DND-41 (cell line): ENCODE measurements at regions not wholly inside any gene's neighbourhood (a gene's known extent, or its start where the extent isn't known, plus 50 kb on each side); places are given as distances from the start of the nearest gene placed in this dataset.

ENCODE experiments used
- ATAC-seq: fragments of 200-7000 bp; cut with Tn5 transposase; 3 replicates; pipeline ENCODE4 v1.9.1; 2021; ENCODE audit warnings: low read depth; ENCODE audit not compliant: insufficient read depth
- DNase-seq: peaks from one replicate; pipeline ENCODE4 v3.0.0-alpha.2; 2020
- H2AFZ ChIP-seq: 2 replicates; pipeline ENCODE4 v1.6.0; 2012; ENCODE audit warnings: low read depth, low read length
- H3K27ac ChIP-seq: 2 replicates; pipeline ENCODE4 v1.5.1; 2012; ENCODE audit warnings: low read length, inconsistent platforms
- H3K27me3 ChIP-seq: fragments of 200-600 bp; sonication (generic); 2 replicates; pipeline ENCODE4 v1.6.0; 2012; ENCODE audit warnings: low read length, mild to moderate bottlenecking, inconsistent platforms; ENCODE audit not compliant: insufficient read depth, poor library complexity
- H3K36me3 ChIP-seq: 2 replicates; pipeline ENCODE4 v1.5.1; 2012; ENCODE audit warnings: low read length, inconsistent platforms; ENCODE audit not compliant: insufficient read depth
- H3K4me1 ChIP-seq: 2 replicates; pipeline ENCODE4 v1.5.1; 2012; ENCODE audit warnings: mild to moderate bottlenecking, low read length; ENCODE audit not compliant: insufficient read depth
- H3K4me2 ChIP-seq: 2 replicates; pipeline ENCODE4 v1.6.0; 2012; ENCODE audit warnings: mild to moderate bottlenecking, moderate library complexity, low read length, inconsistent platforms; ENCODE audit not compliant: insufficient read depth
- H3K4me3 ChIP-seq, 2 experiments: fragments of 200-600 bp in 1 of 2; shearing (Covaris generic) in 1 of 2; 2 replicates each; pipeline ENCODE4 v1.5.1; 2012 to 2016; ENCODE audit warnings: inconsistent platforms in 2 of 2, low read length in 2 of 2, mild to moderate bottlenecking in 2 of 2, low read depth in 1 of 2, moderate library complexity in 1 of 2
- H3K79me2 ChIP-seq: 2 replicates; pipeline ENCODE4 v1.6.0; 2012; ENCODE audit warnings: low read length, inconsistent platforms; ENCODE audit not compliant: insufficient read depth
- H3K9ac ChIP-seq: 2 replicates; pipeline ENCODE4 v1.6.0; 2012; ENCODE audit warnings: low read depth, mild to moderate bottlenecking, inconsistent platforms, low read length, moderate library complexity
- H3K9me3 ChIP-seq: 2 replicates; pipeline ENCODE4 v1.5.1; 2012; ENCODE audit warnings: low read length, moderate library complexity, mild to moderate bottlenecking, inconsistent platforms; ENCODE audit not compliant: insufficient read depth, severe bottlenecking
- H4K20me1 ChIP-seq: 2 replicates; pipeline ENCODE4 v1.6.0; 2012; ENCODE audit warnings: low read length; ENCODE audit not compliant: insufficient read depth
- CTCF ChIP-seq: IDR thresholded peaks from 2 replicates; pipeline ENCODE4 v1.5.1; 2012; ENCODE audit warnings: borderline replicate concordance, low read length, moderate library complexity, mild to moderate bottlenecking; ENCODE audit not compliant: poor library complexity, severe bottlenecking; ENCODE audit errors: extremely low read depth
- EZH2 ChIP-seq: IDR thresholded peaks from 3 replicates; pipeline ENCODE4 v1.6.1; 2012; ENCODE audit warnings: borderline replicate concordance, low read depth, mild to moderate bottlenecking, moderate library complexity, low read length, inconsistent platforms; ENCODE audit not compliant: severe bottlenecking

DNA sequence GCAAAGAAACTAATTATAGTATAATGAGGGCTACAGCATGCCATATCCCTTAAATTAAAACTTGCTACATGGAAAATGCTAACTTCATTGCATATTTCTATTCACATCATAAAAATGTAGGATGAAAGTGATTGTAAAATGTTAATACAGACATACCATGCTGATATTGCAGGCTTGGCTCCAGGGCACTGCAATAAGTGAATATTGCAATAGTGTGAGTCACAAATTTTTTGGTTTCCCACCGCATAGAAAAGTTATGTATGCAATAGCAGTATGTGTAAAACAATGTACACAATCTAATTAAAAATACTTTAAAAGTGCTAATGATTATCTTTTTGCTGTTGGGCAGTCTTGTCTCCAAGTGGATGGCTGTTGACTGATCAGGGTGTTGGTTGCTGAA is 162.1 kb downstream of the CD8B2 start:
- Histone ChIP-seq H3K4me1 (no peaks in the 10 kb centered on the region), H3K79me2 (no peaks in the 10 kb centered on the region), H3K4me3 (no peak overlapping the region), H3K9me3 (no peaks in the 10 kb centered on the region), H3K4me2 (no peak overlapping the region), H3K36me3 (no peaks in the 10 kb centered on the region), H2AFZ (no peak overlapping the region), H3K27ac (no peak overlapping the region), H3K9ac (no peak overlapping the region), H4K20me1 (no peaks in the 10 kb centered on the region), H3K27me3 (peaks cover 16% of the 10 kb centered on the region)
- ATAC-seq (no peak), DNase-seq (no peak)
- TF ChIP-seq EZH2: no peak
- no peak for TF ChIP-seq CTCF

GRCh38 chr2:106653465-106653864 is 166.3 kb downstream of the CD8B2 start:
- H2AFZ ChIP-seq: no peak overlapping the region
- DNase-seq (no peak), ATAC-seq (no peak)
- H3K27me3 ChIP-seq: peaks cover 8% of the 10 kb centered on the region
- TF ChIP-seq CTCF (no peak), EZH2 (no peak)
- H3K9me3 ChIP-seq: no peaks in the 10 kb centered on the region
- no peak overlapping the region for H3K4me3 ChIP-seq
- no peak overlapping the region for H3K27ac ChIP-seq
- no peaks in the 10 kb centered on the region for H4K20me1 ChIP-seq
- H3K4me2 ChIP-seq: no peak overlapping the region
- no peaks in the 10 kb centered on the region for H3K4me1 ChIP-seq
- no peak overlapping the region for H3K9ac ChIP-seq
- H3K36me3 ChIP-seq: no peaks in the 10 kb centered on the region
- no peaks in the 10 kb centered on the region for H3K79me2 ChIP-seq

- no peaks in the 10 kb centered on the region for H3K4me1 ChIP-seq
- H3K9ac ChIP-seq: no peak overlapping the region
- no peak overlapping the region for H3K4me2 ChIP-seq
- H3K36me3 ChIP-seq: no peaks in the 10 kb centered on the region
- DNase-seq (no peak), ATAC-seq (no peak)
- H3K4me3 ChIP-seq: no peak overlapping the region
- no peak for TF ChIP-seq CTCF
- TF ChIP-seq EZH2: no peak
- no peaks in the 10 kb centered on the region for H4K20me1 ChIP-seq
- no peak overlapping the region for H3K27ac ChIP-seq
- H2AFZ ChIP-seq: no peak overlapping the region
- H3K9me3 ChIP-seq: no peaks in the 10 kb centered on the region
- no peaks in the 10 kb centered on the region for H3K79me2 ChIP-seq
- H3K27me3 ChIP-seq: no peaks in the 10 kb centered on the region
Observed at GRCh38 chr2:106658616-106659015, 171.5 kb downstream of the CD8B2 start.

GRCh38 chr2:106664669-106665068 is 177.5 kb downstream of the CD8B2 start:
- H3K4me2 ChIP-seq: no peak overlapping the region
- H3K27ac ChIP-seq: no peak overlapping the region
- TF ChIP-seq EZH2 (no peak), CTCF (no peak)
- H3K36me3 ChIP-seq: no peaks in the 10 kb centered on the region
- no peak for ATAC-seq
- H3K9me3 ChIP-seq: no peaks in the 10 kb centered on the region
- H3K9ac ChIP-seq: no peak overlapping the region
- no peaks in the 10 kb centered on the region for H3K79me2 ChIP-seq
- DNase-seq: no peak
- H2AFZ ChIP-seq: no peak overlapping the region
- no peak overlapping the region for H3K4me3 ChIP-seq
- no peaks in the 10 kb centered on the region for H3K27me3 ChIP-seq
- no peaks in the 10 kb centered on the region for H4K20me1 ChIP-seq
- no peaks in the 10 kb centered on the region for H3K4me1 ChIP-seq
